A549 (cell line): ENCODE measurements at regions not wholly inside any gene's neighbourhood (a gene's known extent, or its start where the extent isn't known, plus 50 kb on each side); places are given as distances from the start of the nearest gene placed in this dataset.

Experiments
- ATAC-seq, 2 experiments: fragments of 200-7000 bp in 1 of 2; fragments of >200 bp in 1 of 2; cut with Nextera tagmentation in 1 of 2; cut with Tn5 transposase in 1 of 2; 3 replicates each; pipeline versions ENCODE4 v1.8.0 to v1.9.1; 2018 to 2020; ENCODE audit warnings: mild to moderate bottlenecking in 1 of 2, moderate library complexity in 1 of 2
- CTCF ChIA-PET: fragments of 300-600 bp; sonication (Branson Sonifier 250); formaldehyde crosslinking; extraction: SDS; loops from one replicate; lab custom pipeline; 2021; ENCODE audit warnings: antibody characterized with exemption, inconsistent platforms; lab: Yijun Ruan, JAX
- POLR2A ChIA-PET: fragments of 350-600 bp; formaldehyde crosslinking; extraction: SDS; loops from one replicate; lab custom pipeline; 2021; ENCODE audit warnings: antibody characterized with exemption, inconsistent platforms; lab: Yijun Ruan, JAX
- DNase-seq, 2 experiments: peaks; one replicate each; pipeline versions ENCODE4 v3.0.0 to v3.0.0-alpha.2; 2011 to 2016; ENCODE audit warnings: low read depth in 1 of 2, low spot score in 1 of 2
- FAIRE-seq: peaks from 2 replicates; lab custom pipeline; 2011; peaks lifted over from hg19 to GRCh38; lab: Jason Lieb, UNC
- H3K27ac ChIP-seq, 2 experiments: fragments of >200 bp; sonication (Bioruptor Twin); formaldehyde crosslinking; 3 replicates each; pipeline ENCODE4 v1.5.1; 2016 to 2017
- H3K4me1 ChIP-seq: fragments of >200 bp; sonication (Bioruptor Twin); formaldehyde crosslinking; 3 replicates; pipeline ENCODE4 v1.6.1; 2016
- H3K4me2 ChIP-seq: fragments of >200 bp; sonication (Bioruptor Twin); formaldehyde crosslinking; 3 replicates; pipeline ENCODE4 v1.6.1; 2016
- H3K4me3 ChIP-seq: fragments of >200 bp; sonication (Bioruptor Twin); formaldehyde crosslinking; 3 replicates; pipeline ENCODE4 v1.5.1; 2016
- H3K9me3 ChIP-seq: fragments of >200 bp; sonication (Bioruptor Twin); formaldehyde crosslinking; 3 replicates; pipeline ENCODE4 v1.6.1; 2016
- ATOH8 ChIP-seq: fragments of 250-450 bp; sonication (Bioruptor Pico); IDR thresholded peaks from 2 replicates; pipeline ENCODE4 v1.5.0; 2020; ENCODE audit warnings: low read depth, mild to moderate bottlenecking, moderate library complexity
- BHLHE40 ChIP-seq: IDR thresholded peaks from 2 replicates; pipeline ENCODE4 v1.6.1; 2012; ENCODE audit warnings: low read depth, low read length, inconsistent platforms
- CBX8 ChIP-seq: fragments of 200-600 bp; sonication (generic); IDR thresholded peaks from 2 replicates; pipeline ENCODE4 v1.6.1; 2016
- CEBPB ChIP-seq, 2 experiments: fragments of >200 bp in 1 of 2; sonication (Bioruptor Twin) in 1 of 2; formaldehyde crosslinking in 1 of 2; IDR thresholded peaks; 2 replicates each; pipeline ENCODE4 v1.6.1; 2012 to 2016
- CHD4 ChIP-seq: fragments of 200-600 bp; sonication (generic); IDR thresholded peaks from 2 replicates; pipeline ENCODE4 v1.6.1; 2016; ENCODE audit warnings: antibody characterized with exemption, mild to moderate bottlenecking, borderline replicate concordance
- E2F6 ChIP-seq: IDR thresholded peaks from 2 replicates; pipeline ENCODE4 v1.6.1; 2012; ENCODE audit warnings: low read depth, borderline replicate concordance
- EHF ChIP-seq: fragments of 250-450 bp; sonication (Bioruptor Pico); IDR thresholded peaks from 2 replicates; pipeline ENCODE4 v1.5.0; 2020; ENCODE audit warnings: mild to moderate bottlenecking
- EHMT2 ChIP-seq: fragments of 200-600 bp; sonication (generic); IDR thresholded peaks from 2 replicates; pipeline ENCODE4 v1.6.1; 2016; ENCODE audit warnings: antibody characterized with exemption, low read depth, mild to moderate bottlenecking, moderate library complexity
- EP300 ChIP-seq, 2 experiments: fragments of >200 bp; sonication (Bioruptor Twin); formaldehyde crosslinking; IDR thresholded peaks; 2 replicates in 1 of 2; 3 replicates in 1 of 2; pipeline ENCODE4 v1.6.1; 2016 to 2017
- FOSB ChIP-seq: fragments of 250-450 bp; sonication (Bioruptor Pico); IDR thresholded peaks from 2 replicates; pipeline ENCODE4 v1.5.0; 2020; ENCODE audit warnings: mild to moderate bottlenecking, moderate library complexity
- FOSL2 ChIP-seq, 2 experiments: fragments of 450-650 bp in 1 of 2; fragments of >200 bp in 1 of 2; sonication (Bioruptor Twin) in 1 of 2; formaldehyde crosslinking; IDR thresholded peaks; 2 replicates each; pipeline versions ENCODE4 v1.5.0 to v1.6.1; 2016 to 2020; ENCODE audit warnings: mild to moderate bottlenecking in 1 of 2, moderate library complexity in 1 of 2
- GATA3 ChIP-seq: IDR thresholded peaks from 2 replicates; pipeline ENCODE4 v1.6.1; 2012; ENCODE audit warnings: borderline replicate concordance
- HDAC2 ChIP-seq: fragments of 200-600 bp; sonication (generic); IDR thresholded peaks from 2 replicates; pipeline ENCODE4 v1.6.1; 2016
- HES2 ChIP-seq: fragments of >200 bp; sonication (Bioruptor Twin); formaldehyde crosslinking; IDR thresholded peaks from 2 replicates; pipeline ENCODE4 v1.6.1; 2016
- HOXB13 ChIP-seq: fragments of 250-450 bp; sonication (Bioruptor Pico); IDR thresholded peaks from 2 replicates; pipeline ENCODE4 v1.5.0; 2020; ENCODE audit warnings: low read depth, mild to moderate bottlenecking, moderate library complexity
- MAFK ChIP-seq: fragments of 450-650 bp; IDR thresholded peaks from 2 replicates; pipeline ENCODE4 v1.6.1; 2014; ENCODE audit not compliant: partially characterized antibody
- NFE2L2 ChIP-seq: fragments of 150-350 bp; conservative IDR thresholded peaks from 2 replicates; pipeline ENCODE4 v1.6.1; 2014; ENCODE audit warnings: low read length
- NPAS2 ChIP-seq: fragments of 250-450 bp; sonication (Bioruptor Pico); IDR thresholded peaks from 2 replicates; pipeline ENCODE4 v1.8.0; 2022; ENCODE audit warnings: mild to moderate bottlenecking, moderate library complexity, borderline replicate concordance
- PHF8 ChIP-seq: fragments of 200-600 bp; sonication (generic); IDR thresholded peaks from 2 replicates; pipeline ENCODE4 v1.6.1; 2016; ENCODE audit warnings: low read depth, mild to moderate bottlenecking, antibody characterized with exemption, moderate library complexity, borderline replicate concordance
- POLR2AphosphoS2 ChIP-seq: conservative IDR thresholded peaks from 2 replicates; pipeline ENCODE4 v1.6.1; 2012; ENCODE audit warnings: low read length, improper control_type of control experiment, inconsistent platforms
- RCOR1 ChIP-seq: fragments of 150-350 bp; IDR thresholded peaks from 2 replicates; pipeline ENCODE4 v1.6.1; 2014; ENCODE audit warnings: antibody characterized with exemption, low read length, low read depth
- SREBF2 ChIP-seq: fragments of 450-650 bp; IDR thresholded peaks from 2 replicates; pipeline ENCODE4 v1.6.1; 2014; ENCODE audit warnings: mild to moderate bottlenecking, moderate library complexity
- TP53 ChIP-seq: fragments of 250-450 bp; sonication (Bioruptor Pico); IDR thresholded peaks from 2 replicates; pipeline ENCODE4 v1.5.0; 2021; ENCODE audit warnings: mild to moderate bottlenecking, moderate library complexity
- ZFP36 ChIP-seq: fragments of 450-650 bp; IDR thresholded peaks from 2 replicates; pipeline ENCODE4 v1.6.1; 2014; ENCODE audit warnings: borderline replicate concordance; ENCODE audit not compliant: partially characterized antibody
- ZSCAN20 ChIP-seq: fragments of 250-450 bp; sonication (Bioruptor Pico); IDR thresholded peaks from 2 replicates; pipeline ENCODE4 v1.8.0; 2022; ENCODE audit warnings: mild to moderate bottlenecking, moderate library complexity
- WGBS: methylation state at CpG from one replicate; pipeline ENCODE4 v1.1.6; 2017; ENCODE audit errors: missing lambda C conversion rate; 5-methylcytosine and 5-hydroxymethylcytosine counted together

- Histone ChIP-seq H3K9me3 (no peaks in the 10 kb centered on the region), H3K4me3 (no peak overlapping the region), H3K27ac (no peak overlapping the region), H3K4me2 (no peak overlapping the region), H3K4me1 (no peaks in the 10 kb centered on the region)
- ChIA-PET CTCF (no interaction called here), POLR2A (no interaction called here)
- TF ChIP-seq EHF (CRISPR knock-in tag): no peak
- TF ChIP-seq ATOH8 (CRISPR knock-in tag): no peak
- no peak for TF ChIP-seq EHMT2
- no peak for TF ChIP-seq CHD4
- no peak for TF ChIP-seq PHF8
- TF ChIP-seq EP300 (IDR thresholded peaks at IDR 0.05): no peak
- TF ChIP-seq CEBPB (IDR thresholded peaks at IDR 0.05): no peak
- no peak for TF ChIP-seq BHLHE40
- no peak for TF ChIP-seq NPAS2
- TF ChIP-seq HES2: no peak
- no peak for TF ChIP-seq POLR2AphosphoS2
- TF ChIP-seq TP53 (CRISPR knock-in tag): no peak
- TF ChIP-seq E2F6: no peak
- TF ChIP-seq ZFP36: no peak
- TF ChIP-seq SREBF2: no peak
- no peak for TF ChIP-seq CBX8
- ATAC-seq (no peak), DNase-seq (no peak), FAIRE-seq (no peak)
- WGBS: 91% methylated on average over 2 of the region's 2 CpGs
Observed at GRCh38 chr2:198807131-198807530, 650.6 kb downstream of the SATB2 start.

GRCh38 chr2:198795419-198795818, 662.3 kb downstream of the SATB2 start:
- Histone ChIP-seq H3K9me3 (no peaks in the 10 kb centered on the region), H3K4me1 (no peaks in the 10 kb centered on the region), H3K4me3 (no peak overlapping the region)
- POLR2A ChIA-PET: no interaction called here
- no peak for ATAC-seq
- CTCF ChIA-PET: no interaction called here
- no peak for TF ChIP-seq HDAC2
- no peak for TF ChIP-seq POLR2AphosphoS2
- TF ChIP-seq NFE2L2: no peak
- TF ChIP-seq BHLHE40: no peak
- no peak for TF ChIP-seq ZSCAN20 (CRISPR knock-in tag)
- TF ChIP-seq FOSL2 (IDR thresholded peaks at IDR 0.05): no peak
- no peak for TF ChIP-seq FOSL2 (CRISPR knock-in tag; IDR thresholded peaks at IDR 0.05)
- no peak for TF ChIP-seq HOXB13 (CRISPR knock-in tag)
- no peak for TF ChIP-seq FOSB (CRISPR knock-in tag)
- TF ChIP-seq, all 56 proteins: peak for 0
- DNase-seq (no peak), FAIRE-seq (no peak)
- H3K27ac ChIP-seq: no peak overlapping the region
- no peak overlapping the region for H3K4me2 ChIP-seq
- 2% methylated on average over 2 of the region's 2 CpGs for WGBS

GRCh38 chr2:198791623-198792022, 666.1 kb downstream of the SATB2 start:
- ATAC-seq (no peak), FAIRE-seq (no peak)
- 2% methylated on average over 1 of the region's 1 CpG for WGBS

More at GRCh38 chr2:198791623-198792022, 666.1 kb downstream of the SATB2 start:
- DNase-seq: no peak
- Histone ChIP-seq H3K4me3 (no peak overlapping the region), H3K4me2 (no peak overlapping the region), H3K27ac (no peak overlapping the region), H3K9me3 (no peaks in the 10 kb centered on the region), H3K4me1 (no peaks in the 10 kb centered on the region)
- ChIA-PET POLR2A (no interaction called here), CTCF (no interaction called here)
- no peak for TF ChIP-seq RCOR1
- TF ChIP-seq GATA3: no peak
- TF ChIP-seq MAFK: peak; percentile 69
